ENCODE measurements at regions not wholly inside any gene's neighbourhood (a gene's known extent, or its start where the extent isn't known, plus 50 kb on each side); places are given as distances from the start of the nearest gene placed in this dataset.

GRCh38 chr11:128399251-128400121, 187.9 kb downstream of the ETS1 start:
- TF ChIP-seq CTCF (IDR thresholded peaks at IDR 0.05) (no peak), EZH2 (IDR thresholded peaks at IDR 0.05; ENCODE audit: borderline replicate concordance, insufficient read depth, low read depth, low read length, poor library complexity, severe bottlenecking) (no peak)

Measured in B cell (primary cell).